Anterior cingulate cortex (tissue), 58 donors: ENCODE measurements at regions not wholly inside any gene's neighbourhood (a gene's known extent, or its start where the extent isn't known, plus 50 kb on each side); places are given as distances from the start of the nearest gene placed in this dataset.
"Not testable (repeated sequence)": the region's sequence is repeated elsewhere in the genome, so short reads cannot be mapped to it uniquely, and the experiment has no call there.

Experiments
- DNase-seq, 58 donors: peaks; one replicate each; lab custom pipeline; 2025; lab: John Stamatoyannopoulos, UW

DNA sequence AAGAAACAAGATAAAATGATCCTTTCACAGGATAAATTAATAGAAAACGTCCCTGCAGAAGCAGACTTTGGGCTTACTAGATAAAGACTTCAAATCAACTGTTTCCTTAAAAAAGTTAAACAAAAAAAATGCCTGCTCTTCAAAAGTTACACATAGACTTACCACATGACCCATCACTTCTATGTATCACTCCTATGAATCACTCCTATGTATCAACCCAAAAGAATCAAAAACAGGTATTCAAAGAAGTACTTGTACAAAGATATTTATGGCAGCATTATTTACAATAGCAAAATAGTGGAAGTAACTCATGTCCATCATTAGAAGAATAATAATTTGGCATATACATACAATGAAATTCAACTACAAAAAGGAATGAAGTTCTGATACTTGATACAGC is 56.3 kb upstream of the PRDM9 start:
- DNase-seq: no peak

DNA sequence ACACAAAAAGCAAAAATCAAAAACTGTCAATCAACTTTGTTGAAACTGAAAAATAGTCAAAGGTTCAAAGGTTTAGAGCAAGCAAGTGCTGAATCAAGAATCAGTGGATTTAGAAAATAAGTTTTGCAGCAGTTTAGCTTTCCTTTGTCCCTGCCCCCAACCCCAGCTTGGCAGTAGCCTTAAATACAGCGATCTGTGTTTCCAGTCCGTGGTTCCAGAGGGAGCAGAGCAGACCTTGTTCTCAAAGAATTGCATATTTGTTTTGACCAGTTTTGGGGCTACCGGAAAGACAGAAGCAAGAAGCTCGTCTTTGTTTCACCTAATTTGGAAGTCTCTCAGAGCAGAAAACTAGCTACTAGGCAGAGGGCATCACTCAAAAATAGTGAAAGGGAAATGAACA is 57.2 kb upstream of the PRDM9 start:
- DNase-seq: no peak

DNA sequence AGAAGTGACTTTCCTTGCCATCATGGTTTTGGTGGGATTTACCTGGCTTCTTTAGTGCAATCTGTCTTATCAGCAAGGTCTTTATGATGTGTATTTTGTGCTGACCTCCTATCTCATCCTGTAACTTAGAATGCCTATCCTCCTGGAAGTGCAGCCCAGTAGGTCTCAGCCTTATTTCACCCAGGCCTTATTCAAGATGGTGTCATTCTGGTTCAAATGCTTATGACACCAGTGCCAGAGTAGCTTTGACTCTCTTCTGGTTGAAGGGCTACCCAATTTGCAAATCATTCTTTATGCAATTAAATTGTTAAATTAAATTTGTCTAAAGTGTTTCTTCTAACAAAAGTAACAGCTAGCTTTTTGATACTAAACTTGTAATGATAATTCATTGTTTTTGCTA is 58.8 kb upstream of the PRDM9 start:
- no peak for DNase-seq

DNA sequence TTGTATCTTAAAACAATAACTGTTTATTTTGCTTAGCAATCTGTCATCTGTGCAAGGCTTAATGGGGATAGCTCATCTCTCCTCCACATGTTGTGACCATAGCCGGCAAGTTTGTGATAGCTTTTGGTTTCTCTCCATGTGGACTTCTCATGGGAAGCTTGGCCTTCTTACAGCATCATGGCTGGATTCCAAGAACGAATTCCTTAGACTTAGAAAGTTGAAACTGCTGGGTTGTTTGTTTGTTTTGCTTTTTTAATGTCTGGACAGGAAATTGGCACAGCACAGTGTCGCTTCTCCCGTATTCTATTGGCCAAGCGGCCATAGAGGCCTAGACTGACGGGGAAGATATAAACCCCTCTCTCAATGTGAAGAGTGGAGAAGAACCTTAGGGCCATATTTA is 61.0 kb upstream of the PRDM9 start:
- DNase-seq: no peak

DNA sequence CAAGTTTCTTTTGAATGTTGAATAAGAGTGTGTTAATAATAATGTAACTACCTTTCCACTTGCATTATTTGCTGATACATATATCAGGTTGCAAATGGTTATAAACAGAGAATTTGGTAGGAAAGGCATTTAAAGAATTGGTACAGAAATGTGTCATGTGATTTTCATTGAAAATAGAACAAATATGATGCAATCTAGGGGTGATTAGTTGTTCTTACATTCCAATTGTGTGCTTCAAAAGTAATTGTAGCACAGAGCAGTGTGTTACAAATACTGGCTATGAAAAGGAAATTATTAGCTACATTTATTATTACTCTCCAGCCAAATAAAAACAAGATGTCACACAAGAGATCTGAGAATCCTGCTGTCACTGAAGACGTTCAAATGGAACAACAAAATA is 61.8 kb upstream of the PRDM9 start:
- DNase-seq: no peak

DNA sequence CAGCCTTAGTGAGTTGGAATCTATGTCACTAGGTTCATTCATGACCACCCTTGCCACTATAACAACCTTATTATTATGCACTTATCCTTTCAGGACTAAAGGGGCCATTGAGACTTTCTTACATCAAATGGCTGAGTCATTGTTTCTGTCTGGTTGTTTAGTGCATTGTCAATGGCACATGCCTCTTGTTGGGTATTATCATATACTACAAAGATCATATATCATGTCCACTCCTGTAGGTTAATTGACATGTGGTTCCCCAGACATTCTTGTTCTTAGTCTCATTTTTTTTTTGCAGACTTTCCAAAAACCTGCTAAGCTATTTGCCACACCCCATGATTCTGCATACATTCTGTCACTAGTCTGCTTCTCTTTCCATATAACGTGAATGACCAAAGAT is 66.7 kb upstream of the PRDM9 start:
- no peak for DNase-seq

DNA sequence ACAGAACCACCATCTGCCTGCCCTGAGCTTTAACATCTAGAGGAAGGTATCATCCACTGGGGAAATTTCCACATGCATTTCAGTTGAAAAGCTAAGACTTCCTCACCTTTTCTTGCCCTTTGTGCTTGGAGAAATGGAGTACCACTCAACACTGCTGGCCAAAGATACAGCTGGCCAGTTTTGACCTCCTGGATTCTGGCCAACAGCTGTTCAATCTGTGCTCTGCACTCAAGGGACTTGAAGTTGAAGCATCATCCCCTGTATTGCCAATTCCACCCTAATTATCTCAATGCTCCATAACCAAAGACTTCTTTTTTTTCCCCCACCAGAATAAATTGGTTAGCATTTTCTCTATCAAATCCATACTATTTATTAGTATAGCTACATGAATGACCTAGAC is 70.4 kb upstream of the PRDM9 start:
- no peak for DNase-seq

DNA sequence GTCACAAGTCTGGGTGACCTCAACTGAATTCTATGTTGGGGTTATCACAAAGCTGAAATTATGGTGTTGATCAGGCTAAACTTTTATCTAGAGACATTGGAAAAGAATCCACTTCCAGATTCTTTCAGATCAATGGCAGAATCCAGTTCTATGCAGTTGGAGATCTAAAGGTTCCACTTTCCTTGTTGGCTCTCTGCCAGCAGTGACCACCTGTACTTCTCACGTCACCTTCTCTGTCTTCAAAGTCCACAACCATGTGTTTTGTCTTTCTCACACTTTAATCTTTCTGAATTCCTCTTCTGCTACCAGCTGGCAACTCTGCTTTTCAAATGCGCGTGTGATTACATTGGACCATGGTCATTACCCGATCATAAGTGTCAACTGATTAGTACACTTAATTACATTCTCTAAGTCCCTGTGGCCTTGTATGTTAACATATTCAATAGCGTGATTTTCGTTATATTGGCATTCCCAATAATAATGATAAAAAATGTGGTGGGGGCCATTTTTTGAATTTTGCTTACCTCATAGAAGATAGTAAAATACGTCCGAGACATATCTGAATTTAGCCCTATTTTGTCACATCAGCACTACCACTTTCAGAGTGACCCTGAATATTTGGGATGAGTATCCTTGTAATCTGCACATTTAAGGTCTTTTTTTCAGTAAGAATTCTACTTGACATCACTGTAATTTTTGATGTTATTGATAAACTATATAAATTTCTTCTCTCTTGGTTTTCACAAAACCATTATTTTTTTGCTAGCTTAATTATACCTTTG is 73.7 kb upstream of the PRDM9 start:
- no peak for DNase-seq

DNA sequence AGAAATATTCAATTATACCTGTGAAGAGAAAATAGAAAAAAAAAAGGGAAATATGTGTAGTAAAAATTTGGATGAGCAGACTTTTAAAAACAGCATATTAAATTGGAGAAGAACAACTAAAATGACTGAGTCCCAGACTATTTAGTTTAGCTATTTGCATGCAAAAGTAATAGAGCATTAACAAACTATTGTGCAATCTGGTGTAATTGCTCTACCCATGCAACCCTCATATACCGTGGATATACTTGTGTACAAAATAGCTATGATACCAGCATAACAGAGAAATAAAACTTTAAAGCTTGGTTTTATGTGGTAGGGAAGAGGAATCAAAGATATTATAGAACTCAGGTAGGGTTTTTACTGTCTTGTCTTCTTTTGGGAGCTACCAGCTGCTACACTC is 78.7 kb upstream of the PRDM9 start:
- DNase-seq: no peak

DNA sequence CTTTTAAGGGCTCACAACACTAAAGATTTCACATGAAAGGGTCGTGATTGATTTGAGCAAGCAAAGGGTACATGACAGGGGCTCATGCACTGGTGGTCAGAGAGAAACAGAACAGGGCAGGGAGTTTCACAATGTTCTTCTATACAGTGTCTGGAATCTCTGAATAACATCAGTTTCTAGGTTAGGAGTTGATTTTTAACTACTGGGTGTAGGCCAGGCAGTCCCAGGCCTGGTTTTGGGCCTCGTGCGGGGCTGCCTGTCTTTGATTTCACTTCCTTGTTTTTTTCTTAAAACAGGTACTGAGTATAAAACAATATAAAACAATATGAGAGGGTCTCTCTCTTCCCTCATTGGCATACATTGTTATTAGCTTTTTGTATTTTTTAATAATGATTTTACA is 87.2 kb upstream of the PRDM9 start:
- DNase-seq: not testable (repeated sequence)

DNA sequence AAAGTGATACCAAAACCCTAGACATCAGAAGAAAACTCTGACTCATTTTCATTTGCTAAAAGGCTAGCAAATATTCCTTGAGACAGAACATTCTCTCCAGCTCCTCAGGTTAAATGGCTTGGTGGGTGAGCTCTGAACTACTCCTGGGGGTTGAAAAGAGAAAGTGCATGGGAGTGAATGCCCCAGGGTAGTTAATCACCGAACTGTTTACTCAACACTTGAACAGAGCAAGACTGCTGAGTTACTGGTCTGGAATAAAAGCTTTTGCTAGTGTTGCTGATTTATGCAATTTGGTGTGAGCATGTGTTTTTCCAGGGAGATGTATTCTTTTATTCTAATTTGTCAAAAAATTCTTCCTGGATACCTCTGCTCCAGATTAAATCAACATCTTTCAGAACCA is 88.3 kb upstream of the PRDM9 start:
- DNase-seq: no peak

DNA sequence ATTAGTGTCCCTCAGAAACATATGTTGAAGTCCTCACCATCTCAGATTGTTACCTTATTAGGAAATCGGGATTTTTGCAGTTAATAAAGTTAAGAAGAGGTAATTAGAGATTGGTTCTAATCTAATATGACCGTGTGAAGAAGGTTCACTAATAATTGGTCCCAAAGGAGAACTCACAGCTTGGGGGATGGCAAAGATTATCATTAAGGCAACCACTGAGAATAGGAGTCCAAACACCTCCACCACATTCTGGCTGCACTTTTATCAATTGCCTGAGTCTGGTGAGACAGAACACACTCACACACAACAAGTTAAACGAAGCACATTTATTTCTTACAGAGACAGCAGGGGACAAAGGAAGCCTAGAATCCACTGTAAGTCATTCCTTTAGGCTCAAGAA is 94.9 kb upstream of the PRDM9 start:
- DNase-seq: no peak

DNA sequence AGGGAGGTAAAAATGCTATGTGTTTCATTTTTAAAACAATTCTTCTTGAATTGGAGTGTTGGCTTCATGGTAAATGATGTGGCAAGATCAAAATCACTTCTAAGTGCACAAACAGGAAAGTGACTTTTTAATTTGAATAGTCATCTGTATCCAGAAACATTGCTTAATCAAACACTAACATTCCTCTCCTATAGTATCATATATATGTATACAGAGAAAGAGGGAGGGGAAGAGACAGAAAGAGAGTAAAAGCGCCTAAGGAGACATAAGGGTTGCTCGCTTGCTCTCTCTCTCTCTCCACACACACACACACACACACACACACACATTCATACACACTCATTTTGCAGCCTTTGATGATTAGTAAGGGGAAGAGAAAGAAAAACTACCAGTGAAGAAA is 95.4 kb upstream of the PRDM9 start:
- DNase-seq: no peak

DNA sequence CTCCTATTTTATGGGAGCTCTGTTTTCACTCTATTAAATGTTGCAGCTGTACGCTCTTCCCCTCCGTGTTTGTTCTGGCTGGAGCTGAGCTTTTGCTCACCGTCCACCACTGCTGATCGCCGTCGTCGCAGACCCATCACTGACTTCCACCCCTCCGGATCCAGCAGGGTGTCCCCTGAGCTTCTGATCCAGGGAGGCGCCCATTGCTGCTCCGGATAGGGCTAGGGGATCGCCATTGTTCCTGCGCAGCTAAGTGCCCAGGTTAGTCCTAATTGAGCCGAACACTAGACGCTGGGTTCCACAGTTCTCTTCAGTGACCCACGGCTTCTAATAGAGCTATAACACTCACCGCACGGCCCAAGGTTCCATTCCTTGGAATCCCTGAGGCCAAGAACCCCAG is 96.2 kb upstream of the PRDM9 start:
- no peak for DNase-seq

DNA sequence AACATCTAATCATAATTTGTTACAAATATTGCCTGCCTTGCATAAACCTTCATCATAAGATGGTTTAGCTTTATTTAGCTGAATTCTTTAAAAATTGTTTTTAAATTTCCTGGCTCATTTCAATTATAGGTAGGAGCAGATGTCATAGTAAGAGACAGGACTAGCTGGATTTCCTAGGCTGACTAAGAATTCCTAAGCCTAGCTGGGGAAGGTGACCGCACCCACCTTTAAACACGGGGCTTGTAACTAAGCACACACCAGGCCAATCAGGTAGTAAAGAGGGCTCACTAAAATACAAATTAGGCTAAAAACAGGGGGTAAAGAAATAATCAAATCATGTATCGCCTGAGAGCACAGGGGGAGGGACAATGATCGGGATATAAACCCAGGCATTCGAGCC is 96.6 kb upstream of the PRDM9 start:
- not testable (repeated sequence) for DNase-seq

DNA sequence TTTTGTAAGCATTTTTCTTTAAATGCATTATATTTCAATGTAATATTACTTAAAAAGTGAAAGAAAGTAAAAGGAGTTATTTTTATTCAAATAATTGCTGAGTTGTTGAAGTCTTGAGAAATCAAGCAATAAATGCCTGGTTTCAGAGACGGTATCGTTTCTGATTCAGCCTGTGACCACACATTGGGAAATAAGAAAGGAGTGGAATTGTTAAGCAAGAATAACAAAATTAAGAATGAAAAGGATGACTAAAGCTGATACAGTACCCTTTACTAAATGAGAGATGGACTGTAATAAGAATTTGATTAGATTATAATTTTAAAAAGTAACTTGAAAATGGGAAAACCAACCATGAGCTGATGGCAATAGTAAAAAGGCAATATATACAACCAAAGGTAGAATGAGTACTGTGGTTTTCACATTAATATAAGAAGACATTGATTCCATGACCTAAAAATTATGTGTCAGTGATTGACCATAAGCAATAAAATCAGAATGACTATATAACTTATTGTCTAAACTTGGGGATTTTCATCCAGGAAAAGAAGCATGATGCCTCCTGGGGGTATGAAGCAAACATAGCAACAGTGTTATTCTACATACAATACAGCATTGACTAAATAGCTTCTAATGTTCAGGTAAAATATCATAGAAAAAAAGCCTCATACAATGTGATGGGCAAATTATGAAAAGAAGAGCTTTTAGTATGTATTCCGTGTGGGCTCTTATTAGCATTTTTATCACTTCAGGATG is 101.9 kb upstream of the PRDM9 start:
- no peak for DNase-seq

DNA sequence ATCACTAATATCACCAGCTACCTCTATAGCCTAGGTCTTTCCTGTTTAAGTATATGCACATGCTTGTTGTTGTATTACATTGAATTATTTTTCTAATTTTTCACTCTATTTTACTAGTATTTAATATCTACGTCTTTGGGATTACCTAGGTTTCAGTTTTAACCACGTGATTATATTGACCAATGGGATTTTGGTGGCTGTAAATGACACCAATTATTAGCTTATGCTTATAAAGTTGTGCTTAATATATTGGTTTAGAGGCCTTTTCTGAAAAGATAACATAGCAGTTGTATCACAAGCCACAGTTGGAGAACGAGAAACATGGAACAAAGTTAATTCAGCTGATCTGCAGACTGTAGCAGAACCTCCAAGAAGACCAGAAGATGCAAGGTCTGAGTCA is 104.8 kb upstream of the PRDM9 start:
- DNase-seq: no peak

DNA sequence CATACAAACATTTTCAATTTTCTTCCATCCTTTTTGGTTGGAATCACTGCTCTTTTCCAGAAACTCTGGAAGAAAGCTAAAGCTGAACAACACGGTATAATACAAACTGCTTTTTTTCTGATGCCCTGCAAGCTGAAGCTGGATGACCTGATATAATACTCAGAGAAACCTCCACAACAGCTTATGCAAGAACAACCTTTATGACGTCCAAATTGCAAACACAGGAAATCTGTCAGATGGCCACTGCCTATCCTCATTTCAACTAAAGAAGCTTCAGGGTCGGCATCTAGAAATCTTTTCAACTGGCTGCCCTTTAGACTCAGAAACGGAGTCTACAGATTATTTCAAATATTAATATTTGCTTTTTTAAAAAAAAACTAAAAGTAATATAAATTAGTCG is 106.5 kb upstream of the PRDM9 start:
- DNase-seq: no peak

DNA sequence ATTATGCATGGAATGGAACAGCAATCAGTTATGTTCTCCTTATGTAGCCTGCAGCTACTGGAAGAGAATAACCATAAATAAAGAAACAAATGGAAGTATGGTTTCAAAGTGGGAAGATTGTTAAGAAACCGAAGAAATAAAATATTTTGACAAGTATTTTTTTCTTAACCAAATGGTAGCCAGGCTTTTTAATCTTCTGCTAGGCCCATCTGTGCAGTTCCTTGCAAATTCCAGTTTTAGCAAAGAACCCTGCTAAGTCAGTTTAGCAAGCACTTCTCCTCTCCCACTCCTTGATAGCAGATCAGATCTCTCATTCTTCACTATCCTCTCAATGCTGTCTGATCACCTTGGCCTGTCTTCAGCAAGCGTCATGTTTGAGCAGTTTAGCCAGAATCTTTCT is 111.1 kb upstream of the PRDM9 start:
- DNase-seq: peak in 2 of 58 donors; percentile 2

DNA sequence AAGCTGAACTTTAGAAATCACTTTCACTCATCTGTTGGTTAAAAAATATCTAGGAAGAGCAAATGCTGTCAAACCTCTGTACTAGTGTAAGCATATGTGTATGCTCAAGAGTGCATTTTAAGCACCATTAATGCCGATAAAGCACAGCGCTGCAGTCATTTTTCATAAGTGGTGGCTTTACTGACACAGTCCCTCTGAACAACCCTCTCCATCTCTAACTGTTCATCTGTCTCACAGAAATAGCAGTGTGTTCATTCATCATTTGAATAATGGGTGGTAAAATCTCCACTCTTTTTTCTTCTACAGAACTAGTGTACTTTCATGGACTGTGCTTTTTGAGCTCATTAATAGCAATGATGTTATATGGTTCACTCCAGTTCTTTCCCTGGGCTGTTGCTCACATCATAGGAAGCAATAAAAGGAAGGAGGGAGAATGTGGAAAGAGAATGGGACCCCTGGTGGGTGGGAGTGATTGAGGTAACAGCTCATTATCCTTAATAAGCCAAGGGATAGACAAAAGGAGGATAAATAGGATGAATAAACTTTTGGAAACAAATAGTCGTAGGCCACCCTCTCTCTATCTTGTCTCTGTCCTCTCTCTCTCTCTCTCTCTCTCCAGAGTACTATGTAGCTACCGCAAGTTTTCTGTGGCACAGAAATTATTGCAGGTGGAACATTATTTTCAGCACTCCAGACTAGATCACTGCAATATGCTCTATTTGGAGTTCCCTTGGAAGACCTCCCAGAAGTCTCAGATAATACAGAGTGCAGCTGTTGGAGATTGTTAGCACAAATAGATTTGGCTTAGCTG is 117.9 kb upstream of the PRDM9 start:
- DNase-seq: peak in 5 of 58 donors; percentile 3 to 70 (median 13)

DNA sequence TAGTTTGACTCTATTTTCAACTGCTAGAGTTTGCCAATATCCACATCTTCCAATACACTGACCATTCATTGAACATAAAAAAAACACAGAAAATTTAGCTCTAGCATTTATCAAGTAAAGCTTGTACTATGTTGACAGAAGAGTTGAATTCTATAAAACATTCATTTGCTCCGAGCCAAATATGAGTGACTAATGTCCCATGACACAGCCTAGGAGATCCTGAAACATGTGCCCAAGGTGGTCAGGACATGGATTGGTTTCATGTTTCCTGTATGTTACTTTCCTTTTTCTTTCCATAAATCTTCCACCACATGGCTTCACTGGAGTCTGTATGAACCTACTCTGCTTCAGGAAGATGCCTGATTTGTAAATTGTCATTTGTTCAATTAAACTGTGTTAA is 122.4 kb upstream of the PRDM9 start:
- DNase-seq: no peak
